ENCODE measurements at regions not wholly inside any gene's neighbourhood (a gene's known extent, or its start where the extent isn't known, plus 50 kb on each side); places are given as distances from the start of the nearest gene placed in this dataset.

DNA sequence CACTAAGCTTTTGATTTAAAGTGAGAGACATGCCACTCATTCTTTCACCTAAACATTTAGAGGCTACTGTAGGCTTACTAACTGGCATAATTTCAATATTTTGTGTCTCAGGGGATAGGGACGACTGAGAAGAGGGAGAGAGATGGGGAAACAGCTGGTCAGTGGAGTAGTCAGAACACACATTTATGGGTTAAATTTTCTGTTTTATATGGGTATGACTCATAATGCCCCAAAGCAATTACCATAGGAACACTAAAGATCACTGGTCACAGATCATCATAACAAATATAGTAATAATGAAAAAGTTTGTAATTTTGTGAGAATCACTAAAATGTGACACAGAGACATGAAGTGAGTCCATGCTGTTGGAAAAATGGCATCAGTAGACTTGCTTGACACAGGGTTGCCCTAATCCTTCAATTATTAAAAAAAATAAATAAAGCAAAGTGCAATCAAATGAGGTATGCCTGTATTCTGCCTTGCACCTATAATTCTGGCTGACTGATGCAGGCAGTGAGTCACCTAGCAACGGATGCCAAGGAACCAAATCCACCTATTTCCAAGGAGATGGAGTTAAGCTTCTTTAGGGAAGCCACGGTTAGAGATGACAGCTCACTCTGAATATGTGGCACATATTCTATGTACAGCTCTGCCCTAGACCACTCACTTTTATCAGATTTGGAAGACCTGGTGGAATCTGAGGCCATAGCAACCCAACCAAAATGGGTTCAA, 166.1 kb downstream of the MARCHF11 start:
- DNase-seq: no peak

DNA sequence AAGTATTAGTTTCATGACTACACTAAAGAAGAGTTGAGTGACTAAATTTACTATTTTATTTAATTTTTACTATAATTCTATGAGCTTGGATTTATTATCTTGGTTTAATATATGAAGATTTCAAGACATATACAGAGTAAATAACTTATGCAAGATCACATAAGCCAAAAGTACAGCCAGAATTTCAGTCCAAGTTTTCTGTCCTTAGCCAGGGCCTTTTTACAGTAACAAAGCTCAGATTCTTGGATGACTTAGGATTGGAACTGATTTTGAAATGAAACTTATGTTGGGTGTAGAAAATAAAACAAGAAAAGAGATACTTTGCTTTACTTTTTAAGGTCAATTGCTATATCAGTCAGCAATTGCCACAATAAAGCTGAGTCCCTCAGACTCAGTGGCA, 170.3 kb downstream of the MARCHF11 start:
- no peak for DNase-seq

DNA sequence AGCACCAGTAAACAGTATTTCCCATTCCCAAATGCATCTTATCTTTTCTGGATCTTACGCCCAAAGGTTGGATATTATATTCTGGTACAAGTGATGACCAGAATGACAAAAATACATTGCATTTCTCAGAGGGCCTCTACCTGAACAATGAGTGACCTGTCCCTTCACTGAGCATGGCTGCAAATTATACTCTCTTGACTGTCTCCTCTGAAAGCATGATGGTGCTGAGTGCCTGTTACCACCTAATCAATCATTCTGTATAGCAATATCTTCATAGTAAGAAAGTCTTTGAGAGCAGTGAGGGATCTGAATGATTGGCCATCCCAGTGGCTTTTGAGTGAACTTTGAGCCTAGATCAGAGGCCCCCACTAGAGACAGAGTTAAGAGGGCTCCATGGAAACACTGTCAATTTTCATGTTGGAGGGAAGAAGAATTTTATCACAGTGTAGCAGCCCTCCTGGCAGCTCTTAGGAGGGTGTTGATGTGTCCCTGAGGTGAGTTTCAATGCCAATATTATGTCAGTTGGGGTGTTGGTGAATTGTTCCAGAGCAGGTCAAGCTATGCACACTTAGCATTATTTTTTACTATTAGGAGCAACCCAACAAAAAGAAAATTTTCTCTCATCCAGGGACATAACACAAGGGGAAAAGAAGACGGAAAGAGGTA, 171.7 kb downstream of the MARCHF11 start:
- no peak for DNase-seq

DNA sequence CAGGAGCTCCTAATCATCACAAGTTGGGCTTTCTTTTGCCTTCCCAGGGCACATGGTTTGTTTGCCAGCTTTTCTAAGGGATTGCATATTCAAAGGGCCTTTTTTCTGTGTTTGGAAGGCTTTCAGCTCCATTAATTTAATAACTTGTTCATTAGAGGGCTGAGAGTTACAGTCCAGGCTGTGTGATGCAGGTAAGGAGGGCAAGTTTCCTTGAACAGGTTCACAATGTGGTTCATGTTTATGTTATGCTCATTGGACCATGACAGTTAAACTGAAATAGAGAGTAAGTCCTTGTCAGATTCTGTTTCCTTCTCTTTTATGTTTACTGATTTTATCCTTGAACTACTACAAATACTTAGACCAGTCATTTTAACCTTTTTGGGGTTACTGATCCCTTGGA, 174.4 kb downstream of the MARCHF11 start:
- no peak for DNase-seq

DNA sequence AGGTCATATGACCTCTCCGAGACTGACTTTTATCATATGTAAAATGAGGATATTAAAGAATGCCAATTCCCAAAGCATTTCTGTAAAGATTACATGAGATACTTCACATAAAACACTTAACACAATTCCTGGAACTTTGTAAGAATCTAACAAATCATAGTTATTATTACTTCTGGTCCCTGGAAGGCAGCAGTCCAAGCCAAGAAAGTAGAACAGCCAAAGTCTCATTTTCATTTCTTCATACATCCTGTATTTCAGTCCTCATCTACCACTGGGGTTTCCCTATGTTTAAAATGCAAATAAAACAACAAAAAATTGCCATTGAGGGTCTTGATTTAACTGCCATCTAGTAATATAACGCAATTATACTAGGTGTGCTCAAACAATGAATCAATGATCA, 179.5 kb downstream of the MARCHF11 start:
- no peak for DNase-seq

DNA sequence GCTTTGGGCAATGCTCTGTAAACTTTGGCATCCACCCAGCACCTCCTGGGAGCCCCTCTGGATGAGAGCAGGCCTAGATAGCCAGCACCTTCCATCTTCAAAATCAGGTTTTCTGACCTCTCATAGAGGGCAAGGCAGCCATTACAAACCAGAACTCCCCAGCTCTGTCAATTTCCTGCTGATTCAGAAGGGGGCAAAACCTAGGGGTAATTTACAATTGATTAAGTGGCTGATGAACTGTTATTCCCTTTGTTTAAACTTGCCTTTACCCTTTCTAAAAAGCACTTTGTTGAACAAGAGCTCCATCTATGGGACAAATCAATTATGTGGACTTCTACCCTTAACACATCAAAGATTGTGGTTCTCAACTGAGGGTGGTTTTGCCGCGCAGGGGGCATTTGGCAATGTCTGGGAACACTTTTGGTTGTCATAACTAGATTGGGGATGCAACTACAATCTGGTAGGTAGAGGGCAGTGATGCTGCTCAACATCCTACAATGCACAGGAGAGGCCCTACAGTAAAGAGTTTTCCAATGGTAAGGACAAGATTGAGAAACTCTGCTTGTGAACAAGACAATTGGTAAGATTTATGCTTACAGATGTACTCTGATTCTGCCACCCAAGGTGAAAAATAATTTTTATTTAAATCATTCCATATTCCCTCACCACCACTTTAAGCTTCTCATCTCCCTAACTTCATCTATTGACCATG, 184.1 kb downstream of the MARCHF11 start:
- DNase-seq: peak; percentile 69

DNA sequence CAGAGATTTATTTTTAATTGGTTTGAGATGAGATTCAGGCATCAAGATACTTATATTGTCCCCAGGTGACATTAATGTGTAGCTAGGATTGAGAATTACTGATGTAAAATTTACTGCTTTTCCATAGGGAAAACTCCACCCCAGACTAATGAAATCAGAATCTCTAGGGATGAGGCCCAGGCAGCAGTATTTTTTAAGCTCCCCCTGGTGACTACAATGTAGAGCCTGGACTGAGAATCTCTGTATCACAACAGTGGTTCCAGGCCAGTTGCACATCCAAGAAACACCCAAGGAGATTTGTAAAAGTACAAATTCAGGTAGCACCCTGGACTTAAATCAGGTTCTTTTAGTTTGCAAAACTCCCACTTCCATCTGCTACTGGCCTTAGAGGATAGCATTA, 185.7 kb downstream of the MARCHF11 start:
- DNase-seq: no peak

DNA sequence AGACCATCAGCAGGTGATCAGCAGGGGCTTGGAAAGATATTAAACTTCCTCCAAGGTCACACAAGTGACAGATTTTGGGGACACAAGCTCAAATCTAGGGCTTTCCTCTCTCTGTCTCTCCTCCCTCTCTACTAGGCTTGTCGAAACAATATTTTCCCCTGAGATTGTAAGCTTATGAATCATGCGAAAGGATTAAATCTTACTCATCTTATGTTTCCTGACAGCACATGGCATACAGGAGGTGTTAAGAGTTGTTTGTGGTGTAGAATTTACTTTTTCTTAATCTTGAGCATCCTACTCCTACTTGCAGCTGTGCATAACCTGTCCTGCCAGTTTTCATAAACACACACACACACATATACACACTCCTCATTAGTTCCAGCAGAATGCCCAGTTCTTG, 186.3 kb downstream of the MARCHF11 start:
- DNase-seq: no peak

DNA sequence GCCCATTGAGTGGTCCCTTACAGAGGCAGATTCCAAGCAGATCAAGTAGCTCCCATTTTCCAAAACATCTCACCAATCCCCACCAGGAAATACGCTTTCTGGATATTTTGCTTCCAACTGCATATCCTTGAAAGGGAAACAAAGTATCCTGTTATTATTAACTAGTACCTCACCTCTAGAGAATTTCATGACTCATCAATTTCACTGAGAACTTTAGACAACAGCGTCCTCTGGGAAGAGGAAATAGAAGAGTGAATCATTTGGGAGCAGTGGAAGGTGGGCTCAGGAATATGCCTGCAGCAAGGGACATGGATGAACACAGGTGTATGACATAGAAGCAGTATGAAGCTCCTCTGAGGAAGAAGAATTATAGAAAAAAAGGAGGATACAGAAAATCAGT, 186.7 kb downstream of the MARCHF11 start:
- no peak for DNase-seq

DNA sequence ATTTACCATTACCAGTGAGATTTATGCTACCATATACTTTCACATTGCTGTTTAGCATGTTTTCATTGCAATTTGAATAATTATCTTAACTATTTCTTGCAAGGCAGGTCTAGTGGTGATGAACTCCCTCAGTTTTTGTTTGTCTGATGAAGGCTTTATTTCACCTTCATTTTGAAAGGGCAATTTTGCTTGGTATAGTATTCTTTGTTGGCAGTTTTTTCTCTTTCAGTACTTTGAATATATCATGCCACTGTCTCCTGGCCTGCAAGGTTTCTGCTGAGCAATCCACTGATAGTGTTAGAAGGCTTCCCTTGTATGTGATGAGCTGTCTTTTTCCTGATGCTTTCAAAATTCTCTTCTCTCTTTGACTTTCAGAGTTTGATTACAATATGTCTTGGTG, 188.0 kb downstream of the MARCHF11 start:
- DNase-seq: peak; percentile 9
